H9 (cell line): ENCODE measurements at regions not wholly inside any gene's neighbourhood (a gene's known extent, or its start where the extent isn't known, plus 50 kb on each side); places are given as distances from the start of the nearest gene placed in this dataset.

Experiments
- DNase-seq: peaks from one replicate; pipeline ENCODE4 v3.0.0-alpha.2; 2017
- H2AFZ ChIP-seq: one replicate; pipeline ENCODE4 v1.6.1; 2013; ENCODE audit warnings: mild to moderate bottlenecking, low read length, control low read depth, moderate library complexity
- H2AK5ac ChIP-seq: 2 replicates; pipeline ENCODE4 v1.6.1; 2013; ENCODE audit warnings: low read length, control low read depth, mixed read lengths; ENCODE audit not compliant: insufficient read length
- H2BK120ac ChIP-seq: one replicate; pipeline ENCODE4 v1.6.1; 2013; ENCODE audit warnings: low read depth, mild to moderate bottlenecking, low read length, control low read depth, inconsistent platforms; ENCODE audit not compliant: poor library complexity, severe bottlenecking
- H2BK12ac ChIP-seq: 2 replicates; pipeline ENCODE4 v1.6.1; 2013; ENCODE audit warnings: low read length, control low read depth, mixed read lengths, low read depth; ENCODE audit not compliant: insufficient read length
- H2BK15ac ChIP-seq: 2 replicates; pipeline ENCODE4 v1.6.1; 2013; ENCODE audit warnings: low read depth, low read length, control low read depth
- H2BK20ac ChIP-seq: one replicate; pipeline ENCODE4 v1.6.1; 2013; ENCODE audit warnings: low read depth, mild to moderate bottlenecking, low read length, control low read depth, inconsistent platforms; ENCODE audit not compliant: poor library complexity, severe bottlenecking
- H2BK5ac ChIP-seq: 2 replicates; pipeline ENCODE4 v1.6.1; 2013; ENCODE audit warnings: low read length, control low read depth, mixed read lengths; ENCODE audit not compliant: insufficient read length
- H3K14ac ChIP-seq: 2 replicates; pipeline ENCODE4 v1.6.1; 2013; ENCODE audit warnings: low read length, control low read depth; ENCODE audit not compliant: insufficient read depth
- H3K18ac ChIP-seq: 2 replicates; pipeline ENCODE4 v1.6.1; 2013; ENCODE audit warnings: low read depth, mild to moderate bottlenecking, mixed read lengths, low read length, control low read depth; ENCODE audit not compliant: insufficient read length
- H3K23ac ChIP-seq: 2 replicates; pipeline ENCODE4 v1.6.1; 2013; ENCODE audit warnings: low read length, control low read depth, mixed read lengths, low read depth; ENCODE audit not compliant: insufficient read length
- H3K23me2 ChIP-seq: 2 replicates; pipeline ENCODE4 v1.6.1; 2013; ENCODE audit warnings: low read depth, mild to moderate bottlenecking, mixed read lengths, low read length, control low read depth; ENCODE audit not compliant: insufficient read length, poor library complexity, severe bottlenecking
- H3K27ac ChIP-seq: 2 replicates; pipeline ENCODE4 v1.5.1; 2013; ENCODE audit warnings: low read length, control low read depth, mixed read lengths, low read depth; ENCODE audit not compliant: insufficient read length
- H3K27me3 ChIP-seq: 2 replicates; pipeline ENCODE4 v1.6.1; 2013; ENCODE audit warnings: low read length, control low read depth, inconsistent platforms; ENCODE audit not compliant: insufficient read depth
- H3K4ac ChIP-seq: 2 replicates; pipeline ENCODE4 v1.6.1; 2013; ENCODE audit warnings: low read depth, mild to moderate bottlenecking, control low read depth, inconsistent platforms, low read length, moderate library complexity
- H3K4me1 ChIP-seq: 2 replicates; pipeline ENCODE4 v1.6.1; 2013; ENCODE audit warnings: low read length, control low read depth, inconsistent platforms; ENCODE audit not compliant: insufficient read depth
- H3K4me2 ChIP-seq: 2 replicates; pipeline ENCODE4 v1.6.1; 2013; ENCODE audit warnings: low read length, control low read depth, mixed read lengths; ENCODE audit not compliant: insufficient read length, insufficient read depth
- H3K56ac ChIP-seq: 2 replicates; pipeline ENCODE4 v1.6.1; 2013; ENCODE audit warnings: low read depth, mild to moderate bottlenecking, mixed read lengths, low read length, control low read depth; ENCODE audit not compliant: insufficient read length
- H3K79me1 ChIP-seq: 2 replicates; pipeline ENCODE4 v1.6.1; 2013; ENCODE audit warnings: low read depth, mild to moderate bottlenecking, moderate library complexity, low read length, control low read depth, inconsistent platforms; ENCODE audit not compliant: insufficient read depth, poor library complexity, severe bottlenecking
- H3K79me2 ChIP-seq: 2 replicates; pipeline ENCODE4 v1.6.1; 2013; ENCODE audit warnings: low read length, control low read depth, inconsistent platforms; ENCODE audit not compliant: insufficient read depth
- H3K9ac ChIP-seq: 2 replicates; pipeline ENCODE4 v1.6.1; 2013; ENCODE audit warnings: low read length, control low read depth, mixed read lengths; ENCODE audit not compliant: insufficient read length; ENCODE audit errors: extremely low read depth
- H3K9me3 ChIP-seq: one replicate; pipeline ENCODE4 v1.6.1; 2013; ENCODE audit warnings: low read depth, low read length, inconsistent platforms; ENCODE audit not compliant: control insufficient read depth
- H3T11ph ChIP-seq: one replicate; pipeline ENCODE4 v1.6.1; 2013; ENCODE audit warnings: mild to moderate bottlenecking, low read length, control low read depth, inconsistent platforms
- H4K20me1 ChIP-seq: one replicate; pipeline ENCODE4 v1.6.1; 2013; ENCODE audit not compliant: control insufficient read depth, insufficient read length, insufficient read depth
- H4K5ac ChIP-seq: 2 replicates; pipeline ENCODE4 v1.6.1; 2013; ENCODE audit warnings: low read depth, mild to moderate bottlenecking, mixed read lengths, low read length, control low read depth; ENCODE audit not compliant: insufficient read length
- H4K8ac ChIP-seq: replicated peaks from 2 replicates; pipeline ENCODE4 v1.6.1; 2013; ENCODE audit warnings: low read length, control low read depth, mixed read lengths, low read depth; ENCODE audit not compliant: insufficient read length
- H4K91ac ChIP-seq: 2 replicates; pipeline ENCODE4 v1.6.1; 2013; ENCODE audit warnings: low read depth, mild to moderate bottlenecking, moderate library complexity, mixed read lengths, low read length, control low read depth; ENCODE audit not compliant: insufficient read length
- H3K27ac Mint-ChIP-seq, 3 experiments: 2 replicates in 2 of 3; 3 replicates in 1 of 3; pipeline ENCODE4 v1.8.0; 2020 to 2021; ENCODE audit warnings: mixed read lengths in 3 of 3, mild to moderate bottlenecking in 1 of 3, moderate library complexity in 1 of 3
- H3K27me3 Mint-ChIP-seq: 2 replicates; pipeline ENCODE4 v1.8.0; 2021; ENCODE audit warnings: low read depth, mild to moderate bottlenecking, moderate library complexity, mixed read lengths
- H3K36me3 Mint-ChIP-seq, 3 experiments: 2 replicates in 2 of 3; 3 replicates in 1 of 3; pipeline ENCODE4 v1.8.0; 2020 to 2021; ENCODE audit warnings: low read depth in 3 of 3, mixed read lengths in 3 of 3; ENCODE audit not compliant: insufficient read depth in 1 of 3
- H3K4me1 Mint-ChIP-seq, 2 experiments: 2 replicates each; pipeline ENCODE4 v1.8.0; 2020; ENCODE audit warnings: mixed read lengths in 2 of 2
- H3K4me3 Mint-ChIP-seq, 2 experiments: 2 replicates in 1 of 2; 3 replicates in 1 of 2; pipeline ENCODE4 v1.8.0; 2020 to 2021; ENCODE audit warnings: mild to moderate bottlenecking in 2 of 2, mixed read lengths in 2 of 2, moderate library complexity in 1 of 2
- H3K9me3 Mint-ChIP-seq, 2 experiments: 2 replicates in 1 of 2; 3 replicates in 1 of 2; pipeline ENCODE4 v1.8.0; 2020; ENCODE audit warnings: mild to moderate bottlenecking in 2 of 2, mixed read lengths in 2 of 2, moderate library complexity in 1 of 2
- CTCF ChIP-seq: fragments of 200-600 bp; sonication (generic); conservative IDR thresholded peaks from 3 replicates; pipeline ENCODE4 v1.8.0; 2021; ENCODE audit warnings: antibody characterized with exemption, mild to moderate bottlenecking
- WGBS: extraction: QIAGEN DNeasy Blood & Tissue Kit; methylation state at CpG from one replicate; pipeline ENCODE4 v1.1.7; 2013; ENCODE audit warnings: missing lambda C conversion rate, low lambda C conversion rate, mixed read lengths; ENCODE audit not compliant: insufficient read length; ENCODE audit errors: extremely low coverage; 5-methylcytosine and 5-hydroxymethylcytosine counted together

GRCh38 chr4:111391829-111392228 is 753.4 kb upstream of the FAM241A start:
- Histone ChIP-seq H2BK120ac (no peak overlapping the region), H4K91ac (no peak overlapping the region), H3K4ac (no peak overlapping the region), H3K79me1 (no peaks in the 10 kb centered on the region), H2BK12ac (no peak overlapping the region), H3K4me2 (no peak overlapping the region), H3K23me2 (no peaks in the 10 kb centered on the region), H3K18ac (no peak overlapping the region), H2AK5ac (no peak overlapping the region), H3K9me3 (no peaks in the 10 kb centered on the region), H3K27ac (no peak overlapping the region), H3K14ac (no peak overlapping the region), H2BK15ac (no peak overlapping the region), H4K5ac (no peak overlapping the region), H4K20me1 (no peaks in the 10 kb centered on the region), H3K9ac (no peak overlapping the region), H3T11ph (no peak overlapping the region), H2AFZ (no peak overlapping the region), H3K79me2 (no peaks in the 10 kb centered on the region), H3K4me1 (no peaks in the 10 kb centered on the region), H2BK5ac (no peak overlapping the region), H4K8ac (no peak overlapping the region), H2BK20ac (no peak overlapping the region), H3K56ac (no peak overlapping the region), H3K27me3 (no peaks in the 10 kb centered on the region), H3K23ac (no peak overlapping the region)
- DNase-seq: no peak
- Mint-ChIP-seq H3K4me1 (no peaks in the 10 kb centered on the region), H3K9me3 (peaks cover 0 to 4% of the 10 kb centered on the region in 2 experiments; a peak in 1 of 5 replicates), H3K36me3 (no peaks in the 10 kb centered on the region), H3K4me3 (no peak overlapping the region), H3K27ac (no peak overlapping the region), H3K27me3 (no peaks in the 10 kb centered on the region)
- WGBS: no CpG with 5 or more reads among the region's 6 CpGs
- TF ChIP-seq CTCF: no peak
